Nephron (organoid): ENCODE measurements at regions not wholly inside any gene's neighbourhood (a gene's known extent, or its start where the extent isn't known, plus 50 kb on each side); places are given as distances from the start of the nearest gene placed in this dataset.
A peak's percentile ranks its signal among the peaks of the same experiment; 100 is the strongest.
"Not testable (repeated sequence)": the region's sequence is repeated elsewhere in the genome, so short reads cannot be mapped to it uniquely, and the experiment has no call there.

Source experiments
- H3K27ac Mint-ChIP-seq, 3 experiments: 2 replicates each; pipeline ENCODE4 v1.8.0; 2020; ENCODE audit warnings: mixed read lengths in 3 of 3, mild to moderate bottlenecking in 2 of 3, moderate library complexity in 1 of 3
- H3K27me3 Mint-ChIP-seq: 2 replicates; pipeline ENCODE4 v1.8.0; 2021; ENCODE audit warnings: low read depth, mild to moderate bottlenecking, moderate library complexity, mixed read lengths
- H3K36me3 Mint-ChIP-seq: 2 replicates; pipeline ENCODE4 v1.8.0; 2020; ENCODE audit warnings: low read depth, mixed read lengths
- H3K4me1 Mint-ChIP-seq: 2 replicates; pipeline ENCODE4 v1.8.0; 2020; ENCODE audit warnings: mixed read lengths
- H3K4me3 Mint-ChIP-seq, 3 experiments: 2 replicates each; pipeline ENCODE4 v1.8.0; 2020; ENCODE audit warnings: mild to moderate bottlenecking in 3 of 3, mixed read lengths in 3 of 3, moderate library complexity in 2 of 3
- H3K9me3 Mint-ChIP-seq: 2 replicates; pipeline ENCODE4 v1.8.0; 2020; ENCODE audit warnings: mixed read lengths
- CTCF ChIP-seq, 3 experiments: fragments of 200-600 bp; sonication (generic); IDR thresholded peaks; one replicate each; pipeline ENCODE4 v1.5.0; 2021; ENCODE audit warnings: antibody characterized with exemption in 3 of 3; ENCODE audit not compliant: unreplicated experiment in 3 of 3

DNA sequence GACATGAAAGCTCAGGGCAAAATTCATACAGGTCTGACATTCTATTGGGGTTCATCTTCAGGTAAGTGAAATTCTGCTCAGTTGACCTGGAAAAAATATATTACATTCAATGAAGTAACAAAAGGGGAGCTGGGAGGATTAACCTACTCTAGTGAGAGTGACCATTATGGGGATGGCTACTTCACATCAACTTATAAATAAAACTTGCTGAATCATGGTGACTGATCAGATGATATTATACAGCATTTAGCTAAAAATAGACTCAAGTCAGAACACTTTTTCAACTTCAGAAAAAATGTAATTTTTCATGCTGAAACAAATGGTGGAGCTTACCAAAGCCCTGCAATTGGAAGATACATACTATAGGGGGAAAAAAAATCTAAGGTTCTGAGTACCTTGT, 800.2 kb downstream of the FSCB start:
- H3K4me1 Mint-ChIP-seq, result no peaks in the 10 kb centered on the region
- H3K27me3 Mint-ChIP-seq, result no peaks in the 10 kb centered on the region
- H3K36me3 Mint-ChIP-seq, result no peaks in the 10 kb centered on the region
- TF ChIP-seq CTCF (IDR thresholded peaks at IDR 0.05; ENCODE audit: unreplicated experiment in 3 of 3), result no peak
- H3K27ac Mint-ChIP-seq, result no peak overlapping the region
- H3K9me3 Mint-ChIP-seq, result peaks cover 4% of the 10 kb centered on the region
- H3K4me3 Mint-ChIP-seq, result no peak overlapping the region

DNA sequence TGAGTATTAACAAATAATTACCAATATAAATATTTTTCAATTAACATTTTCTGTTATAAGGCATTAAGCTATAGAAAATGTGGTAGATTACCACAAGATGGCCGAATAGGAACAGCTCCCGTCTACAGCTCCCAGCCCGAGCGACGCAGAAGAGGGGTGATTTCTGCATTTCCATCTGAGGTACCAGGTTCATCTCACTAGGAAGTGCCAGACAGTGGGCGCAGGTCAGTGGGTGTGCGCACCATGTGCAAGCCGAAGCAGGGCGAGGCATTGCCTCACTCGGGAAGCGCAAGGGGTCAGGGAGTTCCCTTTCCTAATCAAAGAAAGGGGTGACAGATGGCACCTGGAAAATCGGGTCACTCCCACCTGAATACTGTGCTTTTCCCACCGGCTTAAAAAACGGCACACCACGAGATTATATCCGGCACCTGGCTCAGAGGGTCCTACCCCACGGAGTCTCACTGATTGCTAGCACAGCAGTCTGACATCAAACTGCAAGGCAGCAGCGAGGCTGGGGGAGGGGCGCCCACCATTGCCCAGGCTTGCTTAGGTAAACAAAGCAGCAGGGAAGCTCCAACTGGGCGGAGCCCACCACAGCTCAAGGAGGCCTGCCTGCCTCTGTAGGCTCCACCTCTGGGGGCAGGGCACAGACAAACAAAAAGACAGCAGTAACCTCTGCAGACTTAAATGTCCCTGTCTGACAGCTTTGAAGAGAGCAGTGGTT, 808.4 kb downstream of the FSCB start:
- H3K9me3 Mint-ChIP-seq, result peaks cover 10% of the 10 kb centered on the region
- not testable (repeated sequence) for H3K27ac Mint-ChIP-seq, H3K4me1 Mint-ChIP-seq, H3K36me3 Mint-ChIP-seq, H3K4me3 Mint-ChIP-seq, H3K27me3 Mint-ChIP-seq

DNA sequence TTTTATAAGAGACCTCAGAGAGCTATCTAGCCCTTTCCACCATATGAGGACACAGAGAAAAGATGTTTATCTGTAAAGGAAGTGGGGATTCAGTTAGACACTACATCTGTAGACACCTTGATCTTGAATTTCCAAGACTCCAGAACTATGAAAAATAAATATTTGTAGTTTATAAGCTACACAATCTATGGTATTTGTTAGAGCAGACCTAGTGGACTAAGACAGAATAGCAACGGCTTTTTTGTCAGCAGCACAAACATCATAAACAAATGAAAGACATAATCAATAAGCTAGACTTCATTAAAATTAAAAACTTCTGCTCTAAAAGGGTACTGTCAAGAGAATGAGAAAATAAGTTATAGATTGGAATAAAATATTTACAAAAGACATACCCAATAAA, 810.1 kb downstream of the FSCB start:
- Mint-ChIP-seq H3K4me3 (no peak overlapping the region), H3K27ac (no peak overlapping the region), H3K4me1 (no peaks in the 10 kb centered on the region), H3K36me3 (no peaks in the 10 kb centered on the region), H3K27me3 (no peaks in the 10 kb centered on the region), H3K9me3 (peaks cover 6% of the 10 kb centered on the region)
- no peak for TF ChIP-seq CTCF (IDR thresholded peaks at IDR 0.05; ENCODE audit: unreplicated experiment in 3 of 3)

DNA sequence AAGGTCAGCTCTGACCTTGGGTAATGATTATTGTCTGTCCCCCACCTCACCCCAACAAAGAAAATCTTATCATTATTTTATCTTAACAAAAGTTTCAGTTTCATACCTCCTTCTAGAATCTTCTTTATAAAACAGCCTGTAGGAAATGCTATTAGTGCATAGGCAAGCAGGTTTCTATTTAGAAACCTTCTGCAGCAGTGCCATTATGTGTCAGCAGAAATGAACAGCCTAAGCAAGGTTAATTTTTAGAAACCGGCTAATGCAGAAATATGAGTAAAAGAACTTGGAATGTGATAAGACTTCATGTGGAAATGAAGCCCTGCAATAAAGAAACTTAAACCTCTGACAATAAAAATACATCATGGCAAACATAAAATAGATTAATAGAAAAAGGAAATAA, 814.4 kb downstream of the FSCB start:
- no peaks in the 10 kb centered on the region for H3K36me3 Mint-ChIP-seq
- H3K27ac Mint-ChIP-seq, result no peak overlapping the region
- H3K27me3 Mint-ChIP-seq, result no peaks in the 10 kb centered on the region
- no peak overlapping the region for H3K4me3 Mint-ChIP-seq
- no peak for TF ChIP-seq CTCF (IDR thresholded peaks at IDR 0.05; ENCODE audit: unreplicated experiment in 3 of 3)
- no peaks in the 10 kb centered on the region for H3K4me1 Mint-ChIP-seq
- H3K9me3 Mint-ChIP-seq, result no peaks in the 10 kb centered on the region

GRCh38 chr14:43687921-43688320, 819.2 kb downstream of the FSCB start:
- H3K36me3 Mint-ChIP-seq, result no peaks in the 10 kb centered on the region
- H3K27me3 Mint-ChIP-seq, result no peaks in the 10 kb centered on the region
- H3K9me3 Mint-ChIP-seq, result no peaks in the 10 kb centered on the region
- H3K27ac Mint-ChIP-seq, result peak overlapping the region in 1 of 3 experiments; percentile 37
- H3K4me1 Mint-ChIP-seq, result no peaks in the 10 kb centered on the region
- no peak overlapping the region for H3K4me3 Mint-ChIP-seq
- no peak for TF ChIP-seq CTCF (IDR thresholded peaks at IDR 0.05; ENCODE audit: unreplicated experiment in 3 of 3)

GRCh38 chr14:43677581-43677980, 829.5 kb downstream of the FSCB start:
- Mint-ChIP-seq H3K4me3 (no peak overlapping the region), H3K36me3 (no peaks in the 10 kb centered on the region), H3K4me1 (no peaks in the 10 kb centered on the region)

More at GRCh38 chr14:43677581-43677980, 829.5 kb downstream of the FSCB start:
- Mint-ChIP-seq H3K27me3 (no peaks in the 10 kb centered on the region), H3K9me3 (no peaks in the 10 kb centered on the region), H3K27ac (no peak overlapping the region)
- TF ChIP-seq CTCF (IDR thresholded peaks at IDR 0.05; ENCODE audit: unreplicated experiment in 3 of 3), result no peak
